ENCODE measurements at regions not wholly inside any gene's neighbourhood (a gene's known extent, or its start where the extent isn't known, plus 50 kb on each side); places are given as distances from the start of the nearest gene placed in this dataset.
A peak's percentile ranks its signal among the peaks of the same experiment; 100 is the strongest.

DNA sequence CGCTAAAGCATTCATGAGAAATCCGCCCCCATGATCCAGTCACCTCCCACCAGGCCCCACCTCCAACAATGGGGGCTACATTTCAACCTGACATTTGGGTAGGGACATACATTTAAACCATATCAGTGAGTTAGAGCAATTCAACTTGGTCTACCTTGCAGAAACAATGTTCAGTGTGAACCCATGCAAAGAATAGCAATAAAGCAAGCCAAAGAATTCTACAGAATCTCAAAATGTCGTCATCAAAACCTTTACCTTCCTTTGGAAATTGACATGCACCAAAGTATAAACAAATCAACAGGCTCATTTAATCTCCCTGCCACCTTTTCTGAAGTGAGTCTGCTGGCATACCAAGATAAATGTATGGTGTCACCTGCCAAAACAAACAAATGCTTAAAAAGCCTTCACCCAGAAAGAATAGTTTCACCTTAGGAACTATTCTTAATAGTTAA lies 68.8 kb upstream of the ABLIM1 start:
- DNase-seq: peak in 1 of 2 donors; percentile 38
- Histone ChIP-seq H3K4me3 (no peak overlapping the region), H3K4me1 (peaks cover 0 to 27% (median 17%) of the 10 kb centered on the region in 4 donors), H3K27ac (no peak overlapping the region), H3K27me3 (no peaks in the 10 kb centered on the region), H3K9me3 (no peaks in the 10 kb centered on the region), H3K36me3 (no peaks in the 10 kb centered on the region)
- intact Hi-C loops (cut with DNase I; ENCODE audit: low total_unique reads): no loop called here
- WGBS, 5 donors: 37 to 62% (median 47%) methylated on average over 3 of the region's 3 CpGs
- TF ChIP-seq POLR2AphosphoS5 (IDR thresholded peaks at IDR 0.05): no peak
- TF ChIP-seq EP300 (IDR thresholded peaks at IDR 0.05): no peak
- TF ChIP-seq, protein P1, sequence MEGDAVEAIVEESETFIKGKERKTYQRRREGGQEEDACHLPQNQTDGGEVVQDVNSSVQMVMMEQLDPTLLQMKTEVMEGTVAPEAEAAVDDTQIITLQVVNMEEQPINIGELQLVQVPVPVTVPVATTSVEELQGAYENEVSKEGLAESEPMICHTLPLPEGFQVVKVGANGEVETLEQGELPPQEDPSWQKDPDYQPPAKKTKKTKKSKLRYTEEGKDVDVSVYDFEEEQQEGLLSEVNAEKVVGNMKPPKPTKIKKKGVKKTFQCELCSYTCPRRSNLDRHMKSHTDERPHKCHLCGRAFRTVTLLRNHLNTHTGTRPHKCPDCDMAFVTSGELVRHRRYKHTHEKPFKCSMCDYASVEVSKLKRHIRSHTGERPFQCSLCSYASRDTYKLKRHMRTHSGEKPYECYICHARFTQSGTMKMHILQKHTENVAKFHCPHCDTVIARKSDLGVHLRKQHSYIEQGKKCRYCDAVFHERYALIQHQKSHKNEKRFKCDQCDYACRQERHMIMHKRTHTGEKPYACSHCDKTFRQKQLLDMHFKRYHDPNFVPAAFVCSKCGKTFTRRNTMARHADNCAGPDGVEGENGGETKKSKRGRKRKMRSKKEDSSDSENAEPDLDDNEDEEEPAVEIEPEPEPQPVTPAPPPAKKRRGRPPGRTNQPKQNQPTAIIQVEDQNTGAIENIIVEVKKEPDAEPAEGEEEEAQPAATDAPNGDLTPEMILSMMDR (IDR thresholded peaks at IDR 0.05): no peak
- TF ChIP-seq POLR2A (IDR thresholded peaks at IDR 0.05): no peak

DNA sequence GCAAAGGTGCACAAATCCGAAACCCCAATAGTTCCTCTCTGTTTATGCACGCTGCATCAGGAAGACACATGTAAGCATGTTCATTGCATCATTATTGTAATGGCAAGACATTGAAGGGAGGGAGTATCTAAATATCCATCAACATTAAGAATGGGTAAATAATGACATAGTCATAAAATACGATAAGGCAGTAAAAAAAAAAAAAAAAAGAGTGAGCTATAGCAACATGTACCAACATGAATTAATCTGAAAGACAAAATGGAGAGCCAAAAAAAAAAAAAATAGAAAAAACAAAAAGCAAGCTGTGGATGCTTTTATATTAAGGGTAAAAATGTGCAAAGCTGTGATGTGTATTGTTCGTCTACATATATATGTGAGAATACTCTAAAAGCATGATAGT lies 70.2 kb upstream of the ABLIM1 start:
- H3K4me1 ChIP-seq: peaks cover 0 to 16% (median 9%) of the 10 kb centered on the region in 4 donors
- TF ChIP-seq POLR2A (IDR thresholded peaks at IDR 0.05): no peak
- no peak for TF ChIP-seq POLR2AphosphoS5 (IDR thresholded peaks at IDR 0.05)
- no peaks in the 10 kb centered on the region for H3K9me3 ChIP-seq
- intact Hi-C loops (cut with DNase I; ENCODE audit: low total_unique reads): no loop called here
- H3K27ac ChIP-seq: no peak overlapping the region
- no peaks in the 10 kb centered on the region for H3K36me3 ChIP-seq
- H3K4me3 ChIP-seq: no peak overlapping the region
- 90 to 95% (median 92%) methylated on average over 4 of the region's 4 CpGs for WGBS, 5 donors
- no peaks in the 10 kb centered on the region for H3K27me3 ChIP-seq
- DNase-seq: no peak

DNA sequence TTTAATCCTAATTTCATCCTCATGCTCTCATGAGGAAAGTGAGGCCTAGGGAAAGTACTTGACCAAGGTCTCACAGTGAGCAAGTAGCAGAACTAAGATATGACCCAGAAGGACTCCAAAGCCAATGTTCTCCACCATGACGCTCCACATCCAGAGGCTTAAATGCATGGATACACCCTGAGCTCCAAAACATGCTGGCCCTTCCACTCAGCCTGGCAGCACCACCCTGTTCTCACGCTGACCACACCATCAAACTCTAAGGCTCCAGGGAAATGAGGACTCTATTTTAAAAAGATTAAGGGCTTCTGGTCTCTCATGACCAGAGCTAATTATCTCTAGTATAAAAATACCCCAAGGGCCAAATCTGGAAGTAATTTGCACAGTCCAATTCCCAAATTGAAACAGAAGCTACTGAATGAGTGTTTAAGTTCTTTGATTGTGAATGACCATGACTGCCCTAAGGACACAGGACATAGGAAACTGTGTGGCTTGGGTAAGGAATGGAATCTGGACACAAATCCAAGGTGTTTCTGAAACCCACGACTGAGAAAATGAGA lies 71.1 kb upstream of the ABLIM1 start:
- Histone ChIP-seq H3K4me3 (no peak overlapping the region), H3K36me3 (no peaks in the 10 kb centered on the region), H3K9me3 (no peaks in the 10 kb centered on the region), H3K27me3 (no peaks in the 10 kb centered on the region), H3K27ac (no peak overlapping the region), H3K4me1 (peaks cover 0 to 13% (median 7%) of the 10 kb centered on the region in 4 donors)
- intact Hi-C loops (cut with DNase I; ENCODE audit: low total_unique reads): no loop called here
- TF ChIP-seq, protein P1 (IDR thresholded peaks at IDR 0.05): no peak
- TF ChIP-seq POLR2A (IDR thresholded peaks at IDR 0.05): no peak
- no peak for TF ChIP-seq POLR2AphosphoS5 (IDR thresholded peaks at IDR 0.05)
- TF ChIP-seq EP300 (IDR thresholded peaks at IDR 0.05): no peak
- no peak for DNase-seq
- whole genome bisulfite sequencing, 5 donors: 78 to 89% (median 84%) methylated on average over 3 of the region's 3 CpGs

- Histone ChIP-seq H3K9me3 (no peaks in the 10 kb centered on the region), H3K27ac (no peak overlapping the region)
- no peak for DNase-seq
Measured at GRCh38 chr10:114730291-114730690, 72.2 kb upstream of the ABLIM1 start.

DNA sequence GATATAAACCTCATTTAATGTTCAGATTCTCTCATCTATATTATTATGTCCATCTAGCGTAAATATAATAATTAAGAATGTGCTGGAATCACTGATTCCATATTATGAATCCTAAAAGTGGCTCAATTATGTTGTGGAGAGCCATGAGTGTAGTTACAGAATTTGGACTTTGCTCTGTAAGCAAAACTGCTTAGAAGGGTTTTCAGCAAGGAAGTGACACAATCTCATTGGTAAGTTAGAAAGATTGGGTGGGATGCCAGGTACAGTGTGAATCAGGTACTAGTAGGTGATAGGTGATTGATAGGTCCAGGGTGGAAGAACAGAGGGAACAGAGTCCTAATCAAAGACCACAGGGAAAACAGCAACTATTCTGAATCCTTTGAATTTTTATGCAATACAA lies 74.9 kb upstream of the ABLIM1 start:
- Histone ChIP-seq H3K27me3 (no peaks in the 10 kb centered on the region), H3K36me3 (no peaks in the 10 kb centered on the region), H3K4me3 (no peak overlapping the region), H3K9me3 (no peaks in the 10 kb centered on the region), H3K4me1 (no peaks in the 10 kb centered on the region), H3K27ac (no peak overlapping the region)
- peak in 1 of 2 donors; percentile 34 for DNase-seq
- 90 to 95% (median 91%) methylated on average over 1 of the region's 1 CpG for WGBS, 5 donors
- TF ChIP-seq, protein P1 (IDR thresholded peaks at IDR 0.05): no peak
- TF ChIP-seq POLR2AphosphoS5 (IDR thresholded peaks at IDR 0.05): peak in 1 of 3 donors; percentile 31
- intact Hi-C loops (cut with DNase I; ENCODE audit: low total_unique reads): no loop called here

More at GRCh38 chr10:114730291-114730690, 72.2 kb upstream of the ABLIM1 start:
- Histone ChIP-seq H3K27me3 (no peaks in the 10 kb centered on the region), H3K4me3 (no peak overlapping the region), H3K36me3 (no peaks in the 10 kb centered on the region), H3K4me1 (peaks cover 0 to 13% (median 7%) of the 10 kb centered on the region in 4 donors)
- 92 to 95% (median 94%) methylated on average over 6 of the region's 6 CpGs for WGBS, 5 donors
- intact Hi-C loops (cut with DNase I; ENCODE audit: low total_unique reads): no loop called here
- TF ChIP-seq, protein P1 (IDR thresholded peaks at IDR 0.05): no peak
- TF ChIP-seq EP300 (IDR thresholded peaks at IDR 0.05): no peak
- TF ChIP-seq POLR2AphosphoS5 (IDR thresholded peaks at IDR 0.05): no peak
- no peak for TF ChIP-seq POLR2A (IDR thresholded peaks at IDR 0.05)
